ENCODE measurements at regions not wholly inside any gene's neighbourhood (a gene's known extent, or its start where the extent isn't known, plus 50 kb on each side); places are given as distances from the start of the nearest gene placed in this dataset.
A peak's percentile ranks its signal among the peaks of the same experiment; 100 is the strongest.

DNA sequence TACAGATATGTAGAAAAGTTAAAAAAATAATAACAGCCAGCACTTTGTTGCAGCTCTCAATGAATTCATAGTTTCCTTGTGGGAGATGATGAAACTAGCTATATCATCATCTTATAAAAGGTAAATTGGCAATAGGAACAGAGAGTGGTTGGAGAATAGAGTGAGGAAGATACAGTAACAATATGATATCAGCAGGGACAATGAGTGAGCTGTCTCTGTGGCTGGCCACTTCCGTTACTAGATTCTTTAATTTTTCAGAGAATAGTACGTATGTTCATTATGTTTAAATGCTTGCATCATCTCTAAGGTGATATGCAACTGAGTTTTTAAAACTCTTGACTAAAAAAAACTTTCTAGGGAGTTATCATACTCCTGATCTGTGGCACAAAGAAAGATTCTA is 1006.2 kb upstream of the FLRT2 start:
- no peak for DNase-seq (ENCODE audit: low read depth, low spot score)
- H4K20me1 ChIP-seq (replicated peaks; ENCODE audit: control insufficient read depth, extremely low read depth, insufficient read depth, low read length), result no peaks in the 10 kb centered on the region
- H3K9me1 ChIP-seq (replicated peaks; ENCODE audit: control insufficient read depth, extremely low read depth, insufficient read depth, low read length), result no peaks in the 10 kb centered on the region
- no TSS peak for BruUV-seq (replicated peaks)
- TF ChIP-seq GATA2 (IDR thresholded peaks at IDR 0.05; ENCODE audit: insufficient read depth, insufficient read length, low read depth, low read length), result no peak
- TF ChIP-seq, protein P1, sequence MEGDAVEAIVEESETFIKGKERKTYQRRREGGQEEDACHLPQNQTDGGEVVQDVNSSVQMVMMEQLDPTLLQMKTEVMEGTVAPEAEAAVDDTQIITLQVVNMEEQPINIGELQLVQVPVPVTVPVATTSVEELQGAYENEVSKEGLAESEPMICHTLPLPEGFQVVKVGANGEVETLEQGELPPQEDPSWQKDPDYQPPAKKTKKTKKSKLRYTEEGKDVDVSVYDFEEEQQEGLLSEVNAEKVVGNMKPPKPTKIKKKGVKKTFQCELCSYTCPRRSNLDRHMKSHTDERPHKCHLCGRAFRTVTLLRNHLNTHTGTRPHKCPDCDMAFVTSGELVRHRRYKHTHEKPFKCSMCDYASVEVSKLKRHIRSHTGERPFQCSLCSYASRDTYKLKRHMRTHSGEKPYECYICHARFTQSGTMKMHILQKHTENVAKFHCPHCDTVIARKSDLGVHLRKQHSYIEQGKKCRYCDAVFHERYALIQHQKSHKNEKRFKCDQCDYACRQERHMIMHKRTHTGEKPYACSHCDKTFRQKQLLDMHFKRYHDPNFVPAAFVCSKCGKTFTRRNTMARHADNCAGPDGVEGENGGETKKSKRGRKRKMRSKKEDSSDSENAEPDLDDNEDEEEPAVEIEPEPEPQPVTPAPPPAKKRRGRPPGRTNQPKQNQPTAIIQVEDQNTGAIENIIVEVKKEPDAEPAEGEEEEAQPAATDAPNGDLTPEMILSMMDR (IDR thresholded peaks at IDR 0.05; ENCODE audit: extremely low read depth in 1 of 2, insufficient read depth in 1 of 2, low read depth in 1 of 2, low read length in 2 of 2), result no peak
- no peak for TF ChIP-seq EZH2 (IDR thresholded peaks at IDR 0.05; ENCODE audit: borderline replicate concordance, low read depth, low read length, severe bottlenecking)
- TF ChIP-seq, protein P2, sequence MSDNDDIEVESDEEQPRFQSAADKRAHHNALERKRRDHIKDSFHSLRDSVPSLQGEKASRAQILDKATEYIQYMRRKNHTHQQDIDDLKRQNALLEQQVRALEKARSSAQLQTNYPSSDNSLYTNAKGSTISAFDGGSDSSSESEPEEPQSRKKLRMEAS (IDR thresholded peaks at IDR 0.05; ENCODE audit: insufficient read depth, insufficient read length), result no peak
- no peak overlapping the region for H2AFZ ChIP-seq (ENCODE audit: low read depth, low read length)
- no peak overlapping the region for H3K4me2 ChIP-seq (ENCODE audit: insufficient read depth, low read length)
- ChIA-PET CTCF (no interaction called here), POLR2A (no interaction called here)
- dilution Hi-C loops (cut with MboI; ENCODE audit: extremely low pct_ligation_motif_present, low sequenced_read_pairs) (no loop called here), intact Hi-C loops (cut with micrococcal nuclease) (no loop called here)
- no peaks in the 10 kb centered on the region for H3K36me3 ChIP-seq (ENCODE audit: control insufficient read depth in 2 of 2, extremely low read depth in 1 of 2, insufficient read depth in 2 of 2, low read length in 2 of 2)
- H3K4me3 ChIP-seq (replicated peaks in 1 of 3; ENCODE audit: insufficient read depth in 1 of 3, low read depth in 1 of 3, low read length in 3 of 3), result no peak overlapping the region
- no peaks in the 10 kb centered on the region for H3K9me3 ChIP-seq (replicated peaks; ENCODE audit: control insufficient read depth, insufficient read depth, low read length)
- H3K79me2 ChIP-seq (ENCODE audit: control insufficient read depth, insufficient read depth, low read length), result no peaks in the 10 kb centered on the region
- H3K4me1 ChIP-seq (ENCODE audit: control insufficient read depth, extremely low read depth, insufficient read depth, low read length), result no peaks in the 10 kb centered on the region
- H3K27me3 ChIP-seq (ENCODE audit: control insufficient read depth in 2 of 2, insufficient read depth in 2 of 2, low read length in 2 of 2), result no peaks in the 10 kb centered on the region
- H3K9ac ChIP-seq (replicated peaks; ENCODE audit: extremely low read depth, insufficient read depth, low read length), result no peak overlapping the region
- no peak overlapping the region for H3K27ac ChIP-seq (ENCODE audit: insufficient read depth, low read depth, low read length)
- FAIRE-seq, result no peak

DNA sequence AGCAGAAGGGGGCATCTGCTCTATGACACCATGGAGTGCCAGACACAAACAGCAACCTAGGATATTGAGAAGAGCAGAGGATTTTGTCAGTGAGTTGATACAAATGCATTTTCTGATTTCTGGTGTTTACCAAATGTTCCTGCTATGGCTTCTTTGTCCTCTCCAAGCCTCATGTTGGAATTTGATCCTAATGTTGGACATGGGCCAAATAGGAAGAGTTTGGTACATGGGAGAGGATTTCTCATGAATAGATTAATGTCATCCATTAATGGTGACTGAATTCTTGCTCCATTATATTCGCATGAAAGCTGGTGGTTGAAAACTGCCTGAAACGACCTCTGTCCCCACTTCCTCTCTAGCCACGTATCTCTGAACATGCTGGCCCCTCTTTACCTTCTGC is 1002.2 kb upstream of the FLRT2 start:
- H3K4me3 ChIP-seq (replicated peaks in 1 of 3; ENCODE audit: insufficient read depth in 1 of 3, low read depth in 1 of 3, low read length in 3 of 3), result no peak overlapping the region
- ChIA-PET CTCF (no interaction called here), POLR2A (no interaction called here)
- no peaks in the 10 kb centered on the region for H3K36me3 ChIP-seq (ENCODE audit: control insufficient read depth in 2 of 2, extremely low read depth in 1 of 2, insufficient read depth in 2 of 2, low read length in 2 of 2)
- no peaks in the 10 kb centered on the region for H3K9me3 ChIP-seq (replicated peaks; ENCODE audit: control insufficient read depth, insufficient read depth, low read length)
- H3K9me1 ChIP-seq (replicated peaks; ENCODE audit: control insufficient read depth, extremely low read depth, insufficient read depth, low read length), result no peaks in the 10 kb centered on the region
- dilution Hi-C loops (cut with MboI; ENCODE audit: extremely low pct_ligation_motif_present, low sequenced_read_pairs), result no loop called here
- H4K20me1 ChIP-seq (replicated peaks; ENCODE audit: control insufficient read depth, extremely low read depth, insufficient read depth, low read length), result no peaks in the 10 kb centered on the region
- no peaks in the 10 kb centered on the region for H3K4me1 ChIP-seq (ENCODE audit: control insufficient read depth, extremely low read depth, insufficient read depth, low read length)
- no peak overlapping the region for H3K4me2 ChIP-seq (ENCODE audit: insufficient read depth, low read length)
- no peak overlapping the region for H3K27ac ChIP-seq (ENCODE audit: insufficient read depth, low read depth, low read length)
- FAIRE-seq, result no peak
- no TSS peak for BruUV-seq (replicated peaks)
- H2AFZ ChIP-seq (ENCODE audit: low read depth, low read length), result peak overlapping the region; percentile 42
- no peaks in the 10 kb centered on the region for H3K79me2 ChIP-seq (ENCODE audit: control insufficient read depth, insufficient read depth, low read length)
- intact Hi-C loops (cut with micrococcal nuclease), result no loop called here
- H3K27me3 ChIP-seq (ENCODE audit: control insufficient read depth in 2 of 2, insufficient read depth in 2 of 2, low read length in 2 of 2), result no peaks in the 10 kb centered on the region
- H3K9ac ChIP-seq (replicated peaks; ENCODE audit: extremely low read depth, insufficient read depth, low read length), result no peak overlapping the region
- DNase-seq (ENCODE audit: low read depth, low spot score), result no peak
- TF ChIP-seq GATA2 (IDR thresholded peaks at IDR 0.05; ENCODE audit: insufficient read depth, insufficient read length, low read depth, low read length) (no peak), FOS (IDR thresholded peaks at IDR 0.05; ENCODE audit: borderline replicate concordance, insufficient read depth, low read length) (no peak), MYC (IDR thresholded peaks at IDR 0.05; ENCODE audit: low read depth, low read length) (no peak), POLR2AphosphoS5 (IDR thresholded peaks at IDR 0.05; ENCODE audit: insufficient read depth, low read depth, low read length) (no peak), POLR2A (IDR thresholded peaks at IDR 0.05; ENCODE audit: low read depth, low read length) (no peak), JUN (IDR thresholded peaks at IDR 0.05; ENCODE audit: borderline replicate concordance, insufficient read depth, insufficient read length, low read depth) (no peak), EZH2 (IDR thresholded peaks at IDR 0.05; ENCODE audit: borderline replicate concordance, low read depth, low read length, severe bottlenecking) (no peak)
- TF ChIP-seq, protein P1 (IDR thresholded peaks at IDR 0.05; ENCODE audit: extremely low read depth in 1 of 2, insufficient read depth in 1 of 2, low read depth in 1 of 2, low read length in 2 of 2), result no peak
- TF ChIP-seq, protein P2 (IDR thresholded peaks at IDR 0.05; ENCODE audit: insufficient read depth, insufficient read length), result no peak
